Natural killer cell treated with Interleukin-12 subunit alpha and Interleukin-12 subunit beta and Interleukin-15 and Interleukin-18, amount 100 ng/mL, for 72 hours (primary cell): ENCODE measurements at regions not wholly inside any gene's neighbourhood (a gene's known extent, or its start where the extent isn't known, plus 50 kb on each side); places are given as distances from the start of the nearest gene placed in this dataset.
"Not testable (repeated sequence)": the region's sequence is repeated elsewhere in the genome, so short reads cannot be mapped to it uniquely, and the experiment has no call there.

Experiments
- ATAC-seq, 2 donors: fragments of 150-1000 bp; cut with Tn5 transposase in 1 of 2; sonication (Bioruptor Pico), chemical (Tn5 transposase) in 1 of 2; 2 replicates each; pipeline ENCODE4 v1.10.0; 2021
- DNase-seq: peaks from one replicate; pipeline ENCODE4 v3.0.0; 2022; ENCODE audit warnings: low spot score
- H3K27ac Mint-ChIP-seq, 2 donors: 1 replicate in 1 of 2; 2 replicates in 1 of 2; pipeline ENCODE4 v1.8.0; 2022; ENCODE audit warnings: mixed read lengths in 2 of 2, mild to moderate bottlenecking in 1 of 2, moderate library complexity in 1 of 2
- H3K27me3 Mint-ChIP-seq, 2 donors: 1 replicate in 1 of 2; 2 replicates in 1 of 2; pipeline ENCODE4 v1.8.0; 2022; ENCODE audit warnings: mixed read lengths in 2 of 2
- H3K36me3 Mint-ChIP-seq: one replicate; pipeline ENCODE4 v1.8.0; 2022; ENCODE audit warnings: mixed read lengths
- H3K4me1 Mint-ChIP-seq, 2 donors: 1 replicate in 1 of 2; 2 replicates in 1 of 2; pipeline ENCODE4 v1.8.0; 2022; ENCODE audit warnings: low read depth in 2 of 2, mixed read lengths in 2 of 2, mild to moderate bottlenecking in 1 of 2
- H3K4me3 Mint-ChIP-seq: one replicate; pipeline ENCODE4 v1.8.0; 2022; ENCODE audit warnings: mixed read lengths
- H3K9me3 Mint-ChIP-seq: 2 replicates; pipeline ENCODE4 v1.8.0; 2022; ENCODE audit warnings: mixed read lengths

DNA sequence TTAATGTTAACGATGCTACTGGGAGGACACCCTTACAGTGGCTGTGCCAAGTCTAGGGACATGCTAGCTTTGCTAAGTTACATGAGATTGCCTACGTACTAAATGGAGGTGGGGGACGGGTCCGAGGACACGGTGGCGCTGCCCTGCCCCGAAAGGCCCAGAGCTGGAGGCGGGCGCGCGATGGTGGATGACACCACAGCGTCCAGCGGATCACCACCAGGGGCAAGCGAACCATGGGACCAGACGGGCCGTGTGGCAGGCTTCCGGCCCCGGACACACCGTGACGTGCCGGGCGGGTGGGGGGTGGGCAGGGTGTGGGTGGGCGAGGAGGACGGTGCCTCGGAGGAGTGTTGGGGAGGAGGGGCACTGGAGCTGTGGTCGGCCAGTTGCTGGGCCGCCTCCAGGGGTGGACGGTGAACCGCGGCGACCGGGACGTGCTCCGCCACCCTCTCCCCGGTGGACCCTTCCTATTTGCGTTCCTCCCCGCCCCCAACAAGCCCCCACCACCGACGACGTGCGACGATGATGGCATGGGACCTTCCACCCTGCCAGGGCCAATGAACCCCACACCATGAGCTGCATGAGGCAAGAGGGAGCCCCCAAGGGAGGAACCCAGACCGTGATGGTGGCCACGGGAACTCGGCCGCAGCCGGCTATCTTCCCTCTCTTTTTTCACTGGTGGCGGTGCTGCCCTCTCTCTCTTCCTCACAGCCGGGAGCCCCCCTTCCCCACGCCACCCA, 773.3 kb upstream of the DEFB115 start:
- ATAC-seq (no peak), DNase-seq (no peak)
- Mint-ChIP-seq H3K27ac (no peak overlapping the region), H3K4me1 (no peaks in the 10 kb centered on the region), H3K27me3 (no peaks in the 10 kb centered on the region), H3K36me3 (peaks cover 27% of the 10 kb centered on the region), H3K4me3 (no peak overlapping the region), H3K9me3 (peaks cover 17% of the 10 kb centered on the region)

DNA sequence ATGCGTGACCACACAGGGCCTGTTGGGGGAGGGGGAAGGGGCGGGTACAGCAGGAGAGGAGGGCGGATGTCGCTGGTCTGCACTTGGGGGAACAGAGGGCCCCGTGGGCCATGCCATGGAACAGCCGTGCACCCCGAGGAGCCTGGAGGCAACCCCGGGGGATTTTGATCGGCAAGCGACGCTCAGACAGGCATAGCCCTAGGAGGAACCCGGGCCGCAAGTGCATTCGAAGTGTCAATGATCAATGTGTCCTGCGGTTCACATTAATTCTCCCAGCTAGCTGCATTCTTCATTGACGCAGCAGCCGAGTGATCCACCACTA, 772.8 kb upstream of the DEFB115 start:
- DNase-seq: no peak
- Mint-ChIP-seq H3K27me3 (no peaks in the 10 kb centered on the region), H3K27ac (no peak overlapping the region), H3K36me3 (peaks cover 26% of the 10 kb centered on the region), H3K9me3 (peaks cover 17% of the 10 kb centered on the region), H3K4me1 (no peaks in the 10 kb centered on the region), H3K4me3 (no peak overlapping the region)
- ATAC-seq: no peak

DNA sequence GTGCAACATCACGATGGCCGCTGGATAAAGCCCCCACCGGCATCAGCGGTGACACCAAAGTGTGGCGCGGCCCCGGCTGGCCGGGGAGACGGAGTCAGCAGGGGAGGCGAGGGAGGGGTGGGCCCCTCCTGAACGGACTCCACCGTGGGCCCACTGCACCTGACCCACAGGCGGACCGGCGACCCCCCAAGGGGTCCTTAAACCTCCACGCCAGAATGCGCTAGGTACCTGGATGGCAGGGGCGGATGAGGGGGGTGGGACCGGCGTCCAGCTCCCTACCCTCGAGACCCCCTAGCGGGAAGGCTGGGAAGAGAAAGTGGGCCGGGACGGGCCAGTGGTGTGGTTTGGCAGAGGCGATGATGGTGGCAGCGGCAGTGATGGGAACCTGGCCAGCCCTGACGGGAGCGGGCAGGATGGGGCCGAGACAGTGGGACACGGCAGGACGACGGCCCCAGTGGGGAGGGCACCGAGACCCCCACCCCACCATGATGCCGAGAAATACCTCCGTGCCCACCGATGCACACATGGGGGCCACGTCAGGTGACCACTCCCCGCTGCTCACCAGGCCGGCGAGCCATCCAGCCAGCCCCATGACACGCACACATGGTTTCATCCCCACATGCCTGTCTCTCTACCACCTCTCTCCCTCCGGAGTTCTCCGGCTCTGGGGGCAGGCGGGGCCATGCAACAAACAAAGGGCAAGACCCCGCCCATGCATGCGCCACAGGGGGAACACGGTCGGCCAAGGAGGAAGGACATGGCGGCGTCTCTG, 771.9 kb upstream of the DEFB115 start:
- DNase-seq (no peak), ATAC-seq (no peak)
- Mint-ChIP-seq H3K27me3 (no peaks in the 10 kb centered on the region), H3K4me3 (no peak overlapping the region), H3K4me1 (no peaks in the 10 kb centered on the region), H3K36me3 (peaks cover 26% of the 10 kb centered on the region), H3K9me3 (peaks cover 17% of the 10 kb centered on the region), H3K27ac (no peak overlapping the region)

DNA sequence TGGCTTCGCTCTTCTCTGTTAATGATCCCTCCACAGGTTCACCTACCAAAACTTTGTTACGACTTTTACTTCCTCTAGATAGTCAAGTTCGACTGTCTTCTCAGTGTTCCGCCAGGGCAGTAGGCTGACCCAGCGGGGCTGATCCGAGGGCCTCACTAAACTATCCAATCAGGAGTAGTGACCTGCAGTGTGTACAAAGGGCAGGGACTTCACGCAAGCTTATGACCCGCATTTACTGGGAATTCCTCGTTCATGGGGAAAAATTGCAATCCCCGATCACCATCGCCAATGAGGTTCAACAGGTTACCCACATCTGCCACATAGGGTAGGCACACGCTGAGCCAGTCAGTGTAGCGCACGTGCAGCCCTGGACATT, 771.4 kb upstream of the DEFB115 start:
- H3K27me3 Mint-ChIP-seq: no peaks in the 10 kb centered on the region
- H3K36me3 Mint-ChIP-seq: peaks cover 26% of the 10 kb centered on the region
- no peaks in the 10 kb centered on the region for H3K4me1 Mint-ChIP-seq
- H3K9me3 Mint-ChIP-seq: peaks cover 20% of the 10 kb centered on the region
- H3K27ac Mint-ChIP-seq: no peak overlapping the region
- H3K4me3 Mint-ChIP-seq: no peak overlapping the region
- DNase-seq: no peak
- no peak for ATAC-seq

- DNase-seq, H3K27ac Mint-ChIP-seq, H3K4me3 Mint-ChIP-seq, ATAC-seq, H3K27me3 Mint-ChIP-seq, H3K4me1 Mint-ChIP-seq: not testable (repeated sequence)
- Mint-ChIP-seq H3K9me3 (peaks cover 15% of the 10 kb centered on the region), H3K36me3 (peaks cover 20% of the 10 kb centered on the region)
Measured at GRCh38 chr20:30487461-30487860, 770.0 kb upstream of the DEFB115 start.

DNA sequence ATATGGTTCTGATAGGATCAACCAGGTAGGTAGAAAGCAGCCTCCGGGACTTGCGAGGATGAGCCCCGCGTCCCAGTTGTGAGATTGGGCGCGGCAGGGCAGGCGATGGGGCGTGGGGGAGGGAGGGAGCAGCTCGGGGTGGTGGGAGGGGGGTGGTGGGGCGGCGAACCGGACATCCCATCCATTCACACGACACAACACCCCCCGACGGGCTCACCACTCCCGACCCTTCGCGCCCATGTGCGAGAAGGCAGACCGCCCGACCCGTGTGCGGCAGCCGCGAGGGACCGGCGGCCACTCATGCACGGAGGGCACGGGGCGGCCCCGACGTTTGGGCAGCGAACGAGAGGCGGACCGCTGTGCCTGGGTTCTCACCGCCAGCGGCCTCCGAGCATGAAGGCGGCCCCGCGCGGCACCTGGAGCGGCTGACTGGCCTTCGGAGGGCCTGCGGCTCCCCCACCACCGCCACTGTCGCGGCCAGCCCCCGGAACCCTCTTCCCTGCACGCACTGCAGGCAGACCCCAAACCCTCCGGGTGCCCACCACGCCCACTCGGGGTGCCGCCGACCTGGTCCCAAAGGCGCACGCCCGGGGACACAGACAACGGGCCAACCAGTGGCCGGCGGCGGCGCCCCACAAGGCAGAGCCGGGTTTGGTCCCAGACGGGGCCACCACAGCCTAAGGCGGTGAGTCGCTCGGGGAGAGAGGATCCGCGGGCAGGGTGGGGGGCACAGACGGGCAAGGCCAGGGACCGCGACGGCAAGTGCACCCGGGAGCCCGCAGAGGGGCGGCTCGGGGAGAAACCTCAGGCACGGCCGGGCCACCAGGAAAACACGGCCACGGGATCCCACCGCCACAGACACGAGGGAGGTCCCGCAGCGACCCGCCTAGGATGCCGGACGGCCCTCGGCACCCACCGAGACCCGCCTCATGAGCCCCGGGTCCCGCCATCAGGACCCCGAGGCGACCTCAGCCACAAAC, 769.2 kb upstream of the DEFB115 start:
- Mint-ChIP-seq H3K27ac (no peak overlapping the region), H3K4me1 (no peaks in the 10 kb centered on the region)

GRCh38 chr20:30488941-30489613, 768.4 kb upstream of the DEFB115 start:
- Mint-ChIP-seq H3K4me3 (no peak overlapping the region), H3K36me3 (peaks cover 14% of the 10 kb centered on the region), H3K4me1 (no peaks in the 10 kb centered on the region), H3K9me3 (peaks cover 14% of the 10 kb centered on the region), H3K27me3 (no peaks in the 10 kb centered on the region), H3K27ac (no peak overlapping the region)
- no peak for ATAC-seq
- DNase-seq: no peak

More for the DNA sequence above, 769.2 kb upstream of the DEFB115 start:
- peaks cover 15% of the 10 kb centered on the region for H3K9me3 Mint-ChIP-seq
- H3K36me3 Mint-ChIP-seq: peaks cover 20% of the 10 kb centered on the region
- DNase-seq (no peak), ATAC-seq (no peak)
- H3K27me3 Mint-ChIP-seq: no peaks in the 10 kb centered on the region
- no peak overlapping the region for H3K4me3 Mint-ChIP-seq

GRCh38 chr20:30489614-30490003, 767.9 kb upstream of the DEFB115 start:
- H3K9me3 Mint-ChIP-seq: peaks cover 14% of the 10 kb centered on the region
- H3K4me1 Mint-ChIP-seq: no peaks in the 10 kb centered on the region
- H3K27ac Mint-ChIP-seq: no peak overlapping the region
- DNase-seq (no peak), ATAC-seq (no peak)
- no peaks in the 10 kb centered on the region for H3K27me3 Mint-ChIP-seq
- peaks cover 14% of the 10 kb centered on the region for H3K36me3 Mint-ChIP-seq
- H3K4me3 Mint-ChIP-seq: no peak overlapping the region

DNA sequence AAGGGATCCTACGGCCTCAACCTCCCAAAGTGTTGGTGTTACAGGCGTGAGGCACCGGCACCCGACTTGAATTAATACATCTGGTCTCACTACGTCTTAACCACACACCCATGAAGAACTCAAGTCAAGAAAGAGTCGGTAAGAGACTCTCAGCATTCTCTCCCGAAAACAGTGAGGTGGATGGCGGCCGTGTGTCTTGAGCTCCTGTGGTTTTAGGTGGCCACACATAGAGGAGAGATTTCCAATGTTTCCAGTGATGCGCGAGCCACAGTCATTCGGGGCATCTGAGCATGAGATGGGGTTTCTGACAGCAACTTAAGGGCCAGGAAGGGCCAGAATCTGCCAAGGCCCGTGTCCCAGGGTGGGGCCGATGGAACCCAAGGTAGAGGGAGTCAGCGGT, 766.4 kb upstream of the DEFB115 start:
- no peak for DNase-seq
- H3K9me3 Mint-ChIP-seq: peaks cover 14% of the 10 kb centered on the region
- H3K4me3 Mint-ChIP-seq: no peak overlapping the region
- ATAC-seq: no peak
- H3K36me3 Mint-ChIP-seq: peaks cover 14% of the 10 kb centered on the region
- no peaks in the 10 kb centered on the region for H3K4me1 Mint-ChIP-seq
- no peaks in the 10 kb centered on the region for H3K27me3 Mint-ChIP-seq
- no peak overlapping the region for H3K27ac Mint-ChIP-seq

- ATAC-seq: not testable (repeated sequence)
Measured at GRCh38 chr20:30496656-30497055, 760.8 kb upstream of the DEFB115 start.

DNA sequence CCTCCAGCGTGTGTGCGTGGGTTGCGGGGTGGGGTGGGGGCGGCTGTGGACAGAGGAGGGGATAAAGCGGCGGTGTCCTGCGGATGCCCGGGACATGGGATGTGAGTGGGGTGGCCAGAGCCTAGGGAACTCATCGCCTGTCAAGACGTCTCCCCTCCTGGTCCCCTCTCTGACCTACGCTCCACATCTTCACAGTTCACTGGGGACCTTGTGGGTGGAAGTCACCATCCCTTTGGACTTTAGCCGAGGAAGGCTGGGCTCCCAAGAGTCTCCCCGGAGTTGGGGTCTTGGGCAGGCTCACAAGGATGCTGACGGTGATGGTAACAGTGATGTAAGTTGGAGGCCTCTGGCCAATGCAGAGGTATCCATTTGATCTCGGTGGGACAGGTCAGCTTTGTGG, 760.3 kb upstream of the DEFB115 start:
- not testable (repeated sequence) for DNase-seq, H3K27ac Mint-ChIP-seq, H3K4me3 Mint-ChIP-seq, H3K9me3 Mint-ChIP-seq, H3K36me3 Mint-ChIP-seq, ATAC-seq, H3K4me1 Mint-ChIP-seq, H3K27me3 Mint-ChIP-seq

More at GRCh38 chr20:30496656-30497055, 760.8 kb upstream of the DEFB115 start:
- not testable (repeated sequence) for H3K4me3 Mint-ChIP-seq, H3K27me3 Mint-ChIP-seq, H3K36me3 Mint-ChIP-seq, H3K9me3 Mint-ChIP-seq, DNase-seq, H3K27ac Mint-ChIP-seq, H3K4me1 Mint-ChIP-seq

DNA sequence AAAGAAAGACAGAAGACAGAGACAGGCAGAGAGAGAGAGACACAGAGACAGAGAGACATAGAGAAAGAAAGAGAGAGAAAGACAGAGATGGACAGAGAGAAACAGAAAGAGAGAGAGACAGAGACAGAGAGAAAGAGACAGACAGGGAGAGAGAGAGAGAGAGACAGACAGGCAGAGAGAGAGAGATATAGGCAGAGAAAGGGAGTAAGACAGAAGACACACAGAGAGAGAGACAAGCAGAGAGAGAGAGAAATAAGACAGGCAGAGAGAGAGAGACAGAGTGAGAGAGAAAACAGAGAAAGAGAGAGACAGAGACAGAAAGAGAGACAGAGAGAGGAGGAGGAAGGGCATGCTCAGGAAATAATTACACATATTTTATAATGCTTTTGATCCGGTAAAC, 758.3 kb upstream of the DEFB115 start:
- Mint-ChIP-seq H3K36me3 (no peaks in the 10 kb centered on the region), H3K4me3 (no peak overlapping the region), H3K27me3 (no peaks in the 10 kb centered on the region), H3K9me3 (no peaks in the 10 kb centered on the region), H3K27ac (no peak overlapping the region), H3K4me1 (no peaks in the 10 kb centered on the region)
- DNase-seq (no peak), ATAC-seq (no peak)

DNA sequence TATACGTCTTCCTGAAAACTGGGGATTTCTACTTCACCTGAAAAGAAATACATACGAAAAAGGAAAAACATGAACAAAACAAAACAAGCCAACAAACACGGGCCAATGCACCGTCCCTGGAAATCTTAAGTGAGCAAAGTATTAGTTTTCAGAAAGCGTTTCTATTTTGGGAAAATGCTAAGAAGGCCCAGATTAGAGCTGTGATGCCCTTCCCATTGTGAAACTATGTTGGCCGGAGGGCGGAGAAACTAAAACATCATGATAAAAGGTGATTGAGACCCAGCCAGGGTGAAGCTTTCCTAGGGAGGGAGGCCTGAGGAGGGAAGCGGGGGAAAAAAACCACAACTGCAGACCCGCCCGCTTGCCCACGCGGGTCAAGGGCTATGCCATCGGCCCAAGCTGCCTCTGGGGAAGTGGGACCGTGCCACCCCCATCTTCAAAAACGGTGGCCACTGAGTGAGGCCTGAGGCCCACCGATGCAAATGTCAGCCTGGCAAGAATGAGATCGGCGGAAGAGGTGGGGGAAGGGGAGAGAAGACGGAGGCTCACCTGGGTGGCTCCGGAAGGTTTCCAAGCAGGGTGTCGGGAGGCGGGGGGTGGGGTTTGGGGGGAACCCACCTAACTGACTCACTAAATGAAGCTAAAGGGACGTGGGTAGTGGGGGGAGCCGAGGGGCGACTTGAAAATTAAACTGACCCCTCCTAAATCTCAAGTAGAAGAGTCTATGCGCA, 757.6 kb upstream of the DEFB115 start:
- not testable (repeated sequence) for H3K4me3 Mint-ChIP-seq, H3K36me3 Mint-ChIP-seq, DNase-seq, H3K27me3 Mint-ChIP-seq, H3K27ac Mint-ChIP-seq, H3K9me3 Mint-ChIP-seq, ATAC-seq, H3K4me1 Mint-ChIP-seq
